HL-60 (cell line): ENCODE measurements at regions not wholly inside any gene's neighbourhood (a gene's known extent, or its start where the extent isn't known, plus 50 kb on each side); places are given as distances from the start of the nearest gene placed in this dataset.

Experiments used
- DNase-seq, 2 experiments: peaks; one replicate each; pipeline ENCODE4 v3.0.0-alpha.2; 2010 to 2020; ENCODE audit warnings: low read depth in 1 of 2, low spot score in 1 of 2
- H3K27ac ChIP-seq: fragments of 250-450 bp; sonication (Bioruptor Pico); replicated peaks from 2 replicates; pipeline ENCODE4 v1.5.1; 2020; ENCODE audit warnings: mild to moderate bottlenecking, moderate library complexity
- H3K27me3 ChIP-seq: fragments of 250-450 bp; sonication (Bioruptor Pico); 2 replicates; pipeline ENCODE4 v1.5.1; 2021; ENCODE audit warnings: mild to moderate bottlenecking, moderate library complexity; ENCODE audit not compliant: insufficient read depth, poor library complexity, severe bottlenecking
- H3K4me3 ChIP-seq: replicated peaks from 2 replicates; pipeline ENCODE4 v1.5.1; 2011; ENCODE audit warnings: mild to moderate bottlenecking, control low read depth, low read length; ENCODE audit not compliant: insufficient read depth
- CTCF ChIP-seq: IDR thresholded peaks from one replicate; pipeline ENCODE4 v1.5.1; 2011; ENCODE audit warnings: low read length, control low read depth, inconsistent platforms; ENCODE audit not compliant: insufficient read depth
- GABPA ChIP-seq: IDR thresholded peaks from 2 replicates; pipeline ENCODE4 v1.6.1; 2012; ENCODE audit warnings: low read depth
- POLR2AphosphoS5 ChIP-seq: IDR thresholded peaks from 2 replicates; pipeline ENCODE4 v1.6.1; 2012; ENCODE audit warnings: low read depth
- REST ChIP-seq: IDR thresholded peaks from 2 replicates; pipeline ENCODE4 v1.6.1; 2012; ENCODE audit warnings: low read depth; ENCODE audit not compliant: insufficient replicate concordance
- SPI1 ChIP-seq: IDR thresholded peaks from 2 replicates; pipeline ENCODE4 v1.6.1; 2012; ENCODE audit warnings: low read depth, mild to moderate bottlenecking, borderline replicate concordance

GRCh38 chr10:57675125-57675524 lies 592.6 kb downstream of the IPMK start:
- TF ChIP-seq REST, result no peak
- no peak for TF ChIP-seq SPI1
- no peak for TF ChIP-seq POLR2AphosphoS5
- TF ChIP-seq GABPA, result no peak
- no peak for DNase-seq
- no peaks in the 10 kb centered on the region for H3K27me3 ChIP-seq
- no peak overlapping the region for H3K27ac ChIP-seq
- no peak overlapping the region for H3K4me3 ChIP-seq

GRCh38 chr10:57673446-57673960 lies 594.2 kb downstream of the IPMK start:
- TF ChIP-seq CTCF (no peak), REST (no peak), SPI1 (no peak), POLR2AphosphoS5 (no peak), GABPA (no peak)
- no peak for DNase-seq
- H3K27me3 ChIP-seq, result no peaks in the 10 kb centered on the region
- H3K27ac ChIP-seq, result no peak overlapping the region
- no peak overlapping the region for H3K4me3 ChIP-seq

GRCh38 chr10:57664815-57665214 lies 602.9 kb downstream of the IPMK start:
- no peak overlapping the region for H3K27ac ChIP-seq
- no peak for TF ChIP-seq GABPA
- no peak for TF ChIP-seq REST
- no peak for TF ChIP-seq SPI1
- no peak for TF ChIP-seq CTCF
- no peak for TF ChIP-seq POLR2AphosphoS5
- H3K4me3 ChIP-seq, result no peak overlapping the region
- H3K27me3 ChIP-seq, result no peaks in the 10 kb centered on the region
- DNase-seq, result no peak
